Fibroblast of lung (primary cell): ENCODE measurements at regions not wholly inside any gene's neighbourhood (a gene's known extent, or its start where the extent isn't known, plus 50 kb on each side); places are given as distances from the start of the nearest gene placed in this dataset.

ENCODE experiments used
- DNase-seq, 2 donors: peaks; one replicate each; pipeline versions ENCODE4 v3.0.0 to v3.0.0-alpha.2; 2010; ENCODE audit warnings: low read depth in 2 of 2
- H2AFZ ChIP-seq: 2 replicates; pipeline ENCODE4 v1.5.1; 2012; ENCODE audit warnings: low read length, control low read depth, inconsistent platforms
- H3K27ac ChIP-seq: 2 replicates; pipeline ENCODE4 v1.5.1; 2011; ENCODE audit warnings: low read length, control low read depth; ENCODE audit not compliant: insufficient read depth
- H3K27me3 ChIP-seq: 2 replicates; pipeline ENCODE4 v1.5.1; 2011; ENCODE audit warnings: mild to moderate bottlenecking, low read length; ENCODE audit not compliant: control insufficient read depth, insufficient read depth
- H3K36me3 ChIP-seq: 2 replicates; pipeline ENCODE4 v1.5.1; 2011; ENCODE audit warnings: low read length; ENCODE audit not compliant: control insufficient read depth, insufficient read depth
- H3K4me1 ChIP-seq: 2 replicates; pipeline ENCODE4 v1.5.1; 2011; ENCODE audit warnings: low read length; ENCODE audit not compliant: control insufficient read depth, insufficient read depth; ENCODE audit errors: extremely low read depth
- H3K4me2 ChIP-seq: 2 replicates; pipeline ENCODE4 v1.5.1; 2011; ENCODE audit warnings: low read length, control low read depth; ENCODE audit not compliant: insufficient read depth; ENCODE audit errors: extremely low read depth
- H3K4me3 ChIP-seq, 4 experiments: fragments of 200-600 bp in 1 of 4; sonication (generic) in 1 of 4; replicated peaks in 1 of 4; 2 replicates each; pipeline ENCODE4 v1.5.1; 2011 to 2016; ENCODE audit warnings: low read length in 4 of 4, low read depth in 3 of 4, mild to moderate bottlenecking in 3 of 4, control low read depth in 2 of 4, inconsistent platforms in 1 of 4, mixed read lengths in 1 of 4; ENCODE audit not compliant: insufficient read depth in 1 of 4; ENCODE audit errors: control extremely low read depth in 1 of 4
- H3K79me2 ChIP-seq: 2 replicates; pipeline ENCODE4 v1.5.1; 2012; ENCODE audit warnings: mild to moderate bottlenecking, low read length, inconsistent platforms; ENCODE audit not compliant: control insufficient read depth, insufficient read depth
- H3K9ac ChIP-seq: 2 replicates; pipeline ENCODE4 v1.5.1; 2011; ENCODE audit warnings: mild to moderate bottlenecking, low read length, control low read depth; ENCODE audit not compliant: insufficient read depth
- H3K9me3 ChIP-seq: 2 replicates; pipeline ENCODE4 v1.5.1; 2012; ENCODE audit warnings: low read depth, low read length; ENCODE audit not compliant: control insufficient read depth, insufficient read depth
- H4K20me1 ChIP-seq: 2 replicates; pipeline ENCODE4 v1.5.1; 2011; ENCODE audit warnings: low read length; ENCODE audit not compliant: control insufficient read depth, insufficient read depth; ENCODE audit errors: extremely low read depth
- EZH2 ChIP-seq: IDR thresholded peaks from 2 replicates; pipeline ENCODE4 v1.5.1; 2012; ENCODE audit warnings: low read length, control low read depth, mild to moderate bottlenecking; ENCODE audit errors: missing control alignments
- TF ChIP-seq, protein P1 (sequence below), 2 donors: IDR thresholded peaks in 1 of 2; conservative IDR thresholded peaks in 1 of 2; 1 replicate in 1 of 2; 2 replicates in 1 of 2; pipeline ENCODE4 v1.5.1; 2011 to 2012; ENCODE audit warnings: low read length in 2 of 2, control low read depth in 1 of 2, inconsistent platforms in 1 of 2, low read depth in 1 of 2, mild to moderate bottlenecking in 1 of 2

DNA sequence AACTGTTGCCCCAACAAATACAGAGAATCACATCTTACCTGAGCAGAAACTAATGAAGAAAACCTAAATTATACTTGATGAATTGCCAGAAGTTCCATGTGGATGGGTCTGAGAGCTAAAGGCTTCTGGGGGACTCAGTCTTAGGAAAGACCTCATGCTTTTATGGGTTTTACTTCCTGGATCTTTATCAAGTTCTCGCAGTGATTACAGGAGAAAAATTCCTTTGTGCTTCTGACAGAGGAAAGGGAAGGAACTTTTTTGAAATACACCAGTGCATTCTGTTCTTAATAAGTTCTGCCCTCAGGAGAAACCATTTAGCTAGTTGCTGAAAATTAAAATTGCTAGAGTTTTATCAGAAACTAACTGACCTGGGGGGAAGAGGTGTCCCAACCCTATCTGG lies 203.9 kb upstream of the KITLG start:
- no peak overlapping the region for H2AFZ ChIP-seq
- no peak for DNase-seq
- no peak overlapping the region for H3K27ac ChIP-seq

DNA sequence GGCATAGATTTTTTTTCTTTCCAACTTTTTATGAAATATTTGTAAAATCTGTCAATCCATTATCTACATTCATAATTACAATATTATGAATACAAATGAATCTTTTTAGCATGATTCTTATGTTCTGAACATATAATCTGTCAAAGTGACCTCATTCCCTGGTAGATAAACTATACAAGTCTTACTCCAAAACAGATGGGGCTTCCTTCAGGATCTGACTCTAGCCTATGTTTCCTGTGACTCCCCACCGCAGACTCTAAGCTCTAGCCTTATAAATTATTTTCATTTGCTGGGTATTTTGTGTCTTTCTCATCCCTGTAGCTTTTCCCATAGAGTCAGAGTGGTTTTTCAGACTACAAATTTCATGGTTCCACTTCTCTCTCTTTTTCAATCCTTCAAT lies 202.1 kb upstream of the KITLG start:
- Histone ChIP-seq H3K79me2 (no peaks in the 10 kb centered on the region), H3K27me3 (no peaks in the 10 kb centered on the region), H3K9me3 (no peaks in the 10 kb centered on the region), H3K4me3 (no peak overlapping the region), H3K4me1 (no peaks in the 10 kb centered on the region), H3K36me3 (no peaks in the 10 kb centered on the region), H3K4me2 (no peak overlapping the region), H3K9ac (no peak overlapping the region), H4K20me1 (no peaks in the 10 kb centered on the region), H2AFZ (no peak overlapping the region), H3K27ac (no peak overlapping the region)
- TF ChIP-seq, protein P1, sequence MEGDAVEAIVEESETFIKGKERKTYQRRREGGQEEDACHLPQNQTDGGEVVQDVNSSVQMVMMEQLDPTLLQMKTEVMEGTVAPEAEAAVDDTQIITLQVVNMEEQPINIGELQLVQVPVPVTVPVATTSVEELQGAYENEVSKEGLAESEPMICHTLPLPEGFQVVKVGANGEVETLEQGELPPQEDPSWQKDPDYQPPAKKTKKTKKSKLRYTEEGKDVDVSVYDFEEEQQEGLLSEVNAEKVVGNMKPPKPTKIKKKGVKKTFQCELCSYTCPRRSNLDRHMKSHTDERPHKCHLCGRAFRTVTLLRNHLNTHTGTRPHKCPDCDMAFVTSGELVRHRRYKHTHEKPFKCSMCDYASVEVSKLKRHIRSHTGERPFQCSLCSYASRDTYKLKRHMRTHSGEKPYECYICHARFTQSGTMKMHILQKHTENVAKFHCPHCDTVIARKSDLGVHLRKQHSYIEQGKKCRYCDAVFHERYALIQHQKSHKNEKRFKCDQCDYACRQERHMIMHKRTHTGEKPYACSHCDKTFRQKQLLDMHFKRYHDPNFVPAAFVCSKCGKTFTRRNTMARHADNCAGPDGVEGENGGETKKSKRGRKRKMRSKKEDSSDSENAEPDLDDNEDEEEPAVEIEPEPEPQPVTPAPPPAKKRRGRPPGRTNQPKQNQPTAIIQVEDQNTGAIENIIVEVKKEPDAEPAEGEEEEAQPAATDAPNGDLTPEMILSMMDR (conservative IDR thresholded peaks at IDR 0.05 in 1 of 2, IDR thresholded peaks at IDR 0.05 in 1 of 2; ENCODE audit: low read depth in 1 of 2, low read length in 2 of 2) = no peak
- TF ChIP-seq EZH2 = no peak
- DNase-seq = no peak

More for the DNA sequence above, 203.9 kb upstream of the KITLG start:
- H3K4me3 ChIP-seq = no peak overlapping the region
- H3K4me1 ChIP-seq = no peaks in the 10 kb centered on the region
- H3K27me3 ChIP-seq = no peaks in the 10 kb centered on the region
- H3K4me2 ChIP-seq = no peak overlapping the region
- H4K20me1 ChIP-seq = no peaks in the 10 kb centered on the region
- no peaks in the 10 kb centered on the region for H3K9me3 ChIP-seq
- H3K9ac ChIP-seq = no peak overlapping the region
- H3K36me3 ChIP-seq = no peaks in the 10 kb centered on the region
- H3K79me2 ChIP-seq = no peaks in the 10 kb centered on the region
- TF ChIP-seq, protein P1 (conservative IDR thresholded peaks at IDR 0.05 in 1 of 2, IDR thresholded peaks at IDR 0.05 in 1 of 2; ENCODE audit: low read depth in 1 of 2, low read length in 2 of 2) = no peak
- TF ChIP-seq EZH2 = no peak

DNA sequence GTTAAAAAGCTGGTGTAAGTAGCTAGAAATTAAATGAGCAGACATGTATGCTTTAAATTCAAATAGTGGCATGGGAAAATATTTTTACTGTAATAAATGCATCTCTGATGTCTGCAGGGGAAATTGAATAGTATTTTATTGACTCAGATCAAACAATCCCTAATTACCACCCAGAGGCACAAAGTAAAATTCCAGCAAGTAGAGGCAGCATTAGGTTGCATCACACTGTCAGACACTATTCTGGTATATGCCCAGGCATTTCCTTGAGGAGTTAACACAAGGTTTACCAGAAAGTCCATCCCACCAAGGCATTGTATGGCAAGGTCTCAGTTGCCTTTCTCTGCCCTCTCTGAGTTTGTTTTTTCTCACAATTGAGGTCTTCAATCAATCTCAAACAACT lies 201.6 kb upstream of the KITLG start:
- Histone ChIP-seq H3K79me2 (no peaks in the 10 kb centered on the region), H3K36me3 (no peaks in the 10 kb centered on the region), H3K27ac (no peak overlapping the region), H3K9ac (no peak overlapping the region), H3K9me3 (no peaks in the 10 kb centered on the region), H3K4me2 (no peak overlapping the region), H3K4me1 (no peaks in the 10 kb centered on the region), H4K20me1 (no peaks in the 10 kb centered on the region), H3K27me3 (no peaks in the 10 kb centered on the region), H2AFZ (no peak overlapping the region), H3K4me3 (no peak overlapping the region)
- peak; percentile 1 to 20 for DNase-seq
- TF ChIP-seq, protein P1 (conservative IDR thresholded peaks at IDR 0.05 in 1 of 2, IDR thresholded peaks at IDR 0.05 in 1 of 2; ENCODE audit: low read depth in 1 of 2, low read length in 2 of 2) = no peak
- no peak for TF ChIP-seq EZH2
